Middle frontal gyrus (tissue), 1 donor: ENCODE measurements at regions not wholly inside any gene's neighbourhood (a gene's known extent, or its start where the extent isn't known, plus 50 kb on each side); places are given as distances from the start of the nearest gene placed in this dataset.

Experiments used
- DNase-seq: peaks from one replicate; pipeline ENCODE4 v3.0.0-alpha.2; 2015; ENCODE audit warnings: low spot score; ENCODE audit errors: extremely low spot score

DNA sequence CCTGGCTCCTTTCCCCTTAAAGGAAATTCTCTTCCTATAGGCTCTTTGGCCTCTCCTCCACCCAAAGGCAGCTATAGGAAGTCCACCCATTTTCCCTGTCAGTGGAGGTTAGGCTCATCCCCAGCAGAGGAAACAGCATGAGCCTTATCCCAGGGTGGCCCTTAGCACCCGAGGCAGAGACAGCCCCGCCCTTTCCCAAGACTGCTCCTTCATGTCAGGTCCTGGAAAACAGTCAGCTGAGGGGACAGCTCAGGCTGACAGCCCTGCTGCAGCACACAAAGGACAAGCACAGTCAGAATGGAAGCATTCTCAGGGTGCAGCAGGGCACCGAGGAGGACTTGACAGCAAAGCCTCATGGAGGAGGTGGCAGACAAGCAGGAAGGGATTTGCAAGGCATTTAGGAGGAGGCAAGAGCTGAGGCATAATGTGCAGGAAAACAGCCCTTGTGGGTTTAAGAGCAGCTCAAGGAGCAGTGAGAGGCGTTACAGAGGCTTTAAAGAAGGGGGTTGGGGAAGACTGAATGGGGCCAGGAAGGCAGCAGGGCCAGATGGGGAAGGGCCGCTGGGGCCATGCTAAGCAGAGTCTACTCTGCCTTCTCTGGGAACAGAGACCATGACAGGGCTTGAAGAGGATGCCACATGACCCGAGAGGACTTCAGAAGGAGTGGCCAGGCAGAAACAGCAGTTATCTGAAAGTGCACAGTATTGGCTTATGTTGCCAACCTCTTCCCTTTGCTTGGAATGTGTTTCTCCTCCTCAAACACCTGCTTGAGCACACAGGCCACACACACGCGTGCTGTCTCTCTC is 216.6 kb downstream of the SH3BP4 start:
- DNase-seq, result no peak

DNA sequence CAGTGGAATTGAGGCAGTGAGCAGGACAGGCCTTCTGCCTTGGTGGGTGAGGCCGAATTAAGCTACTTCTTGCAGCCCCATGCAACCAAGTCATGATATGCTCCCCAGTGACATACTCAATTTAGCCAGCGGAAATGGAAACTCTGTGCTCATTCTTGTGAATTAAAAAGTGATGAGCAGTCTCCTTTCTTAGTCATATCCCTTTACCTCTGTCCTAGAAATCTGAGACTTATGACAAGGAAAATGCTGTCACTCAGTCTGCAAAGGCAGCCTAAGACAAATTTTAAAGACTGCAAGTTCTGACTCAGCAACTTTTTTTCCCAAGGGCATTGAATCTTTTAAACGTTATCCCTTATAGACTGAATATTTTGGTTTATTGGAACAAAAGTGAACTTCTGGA is 218.2 kb downstream of the SH3BP4 start:
- DNase-seq, result no peak

DNA sequence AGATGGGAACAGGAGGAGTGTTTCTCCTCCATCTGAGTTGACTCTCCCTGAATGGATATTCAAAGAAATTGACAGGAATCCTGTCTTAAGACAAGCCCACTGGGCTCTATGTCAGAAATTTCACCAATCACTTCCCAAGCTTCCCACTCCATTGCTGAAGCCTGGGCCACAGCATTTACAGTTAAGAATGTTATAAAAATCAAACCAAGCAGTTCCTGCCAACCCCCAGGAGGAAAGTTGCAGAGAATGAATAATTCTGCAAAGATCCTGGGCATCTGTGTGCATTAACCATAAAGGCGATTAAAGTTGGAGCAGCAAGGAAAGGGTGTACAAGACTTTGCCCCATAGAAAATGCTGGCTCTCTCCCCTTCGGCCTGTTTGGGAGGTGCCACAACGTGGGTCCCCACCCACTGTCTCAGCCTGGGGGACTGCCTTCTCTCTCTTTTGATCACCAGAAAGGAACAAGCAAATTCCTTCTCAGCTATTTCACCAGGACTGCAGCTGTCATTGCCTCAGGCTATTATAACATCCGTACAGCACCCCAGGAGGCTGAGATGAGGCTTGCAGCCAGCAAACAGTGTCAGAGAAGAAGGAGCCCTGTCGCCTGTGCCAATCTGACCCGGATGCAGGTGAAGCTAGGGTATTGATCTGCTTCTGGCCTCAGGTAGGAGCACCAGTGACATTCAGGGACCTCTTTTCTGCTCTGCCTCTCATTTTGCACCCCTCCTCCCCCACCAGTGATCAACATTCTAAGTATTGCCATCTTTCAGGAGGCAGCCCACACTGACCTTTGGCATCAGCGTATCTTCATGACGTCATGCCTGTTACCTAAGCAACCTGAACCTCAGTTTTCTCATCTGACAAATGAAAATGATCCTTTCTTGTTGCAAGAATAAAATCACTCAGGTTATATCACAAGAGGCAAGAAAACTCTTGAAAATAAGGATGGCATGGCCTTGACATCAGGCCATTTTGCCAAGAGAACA is 219.0 kb downstream of the SH3BP4 start:
- DNase-seq, result no peak

DNA sequence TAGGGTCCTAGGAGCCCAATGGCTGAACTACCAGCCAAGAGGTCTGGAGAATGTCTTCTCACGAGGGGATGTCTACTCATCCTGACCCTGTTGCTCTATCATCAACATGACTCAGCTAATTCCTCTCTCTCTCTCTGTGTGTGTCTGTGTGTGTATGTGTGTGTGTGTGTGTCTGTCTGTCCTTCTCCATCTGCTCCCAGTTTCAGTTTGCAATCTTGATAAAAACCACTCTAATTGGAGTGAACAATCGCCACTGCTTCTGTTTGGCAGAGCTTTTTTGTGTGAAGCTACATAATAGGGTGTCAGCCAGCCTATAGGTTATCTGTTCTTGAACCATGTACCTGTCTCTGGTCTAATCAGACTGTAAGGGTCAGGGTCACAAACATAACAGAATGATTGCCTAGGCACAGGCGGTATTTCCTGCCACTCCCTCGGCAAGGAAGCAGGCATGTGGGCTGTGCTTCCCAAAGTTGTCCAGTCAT is 219.8 kb downstream of the SH3BP4 start:
- DNase-seq, result no peak

DNA sequence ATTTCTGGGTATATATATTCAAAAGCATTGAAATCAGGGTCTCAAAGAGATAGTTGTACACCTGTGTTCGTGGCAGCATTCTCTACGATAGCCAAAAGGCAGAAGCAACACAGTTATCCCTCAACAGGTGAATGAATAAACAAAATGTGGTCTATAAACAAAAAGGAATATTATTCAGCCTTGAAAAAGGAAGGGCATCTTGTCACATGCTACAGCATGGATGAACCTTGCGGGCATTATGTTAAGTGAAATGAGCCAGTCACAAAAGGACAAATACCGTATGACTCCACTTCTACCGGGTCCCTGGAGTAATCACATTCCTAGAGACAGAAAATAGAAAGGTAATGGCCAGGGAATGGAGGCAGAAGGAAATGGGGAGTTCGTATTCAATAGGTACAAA is 228.8 kb downstream of the SH3BP4 start:
- no peak for DNase-seq

DNA sequence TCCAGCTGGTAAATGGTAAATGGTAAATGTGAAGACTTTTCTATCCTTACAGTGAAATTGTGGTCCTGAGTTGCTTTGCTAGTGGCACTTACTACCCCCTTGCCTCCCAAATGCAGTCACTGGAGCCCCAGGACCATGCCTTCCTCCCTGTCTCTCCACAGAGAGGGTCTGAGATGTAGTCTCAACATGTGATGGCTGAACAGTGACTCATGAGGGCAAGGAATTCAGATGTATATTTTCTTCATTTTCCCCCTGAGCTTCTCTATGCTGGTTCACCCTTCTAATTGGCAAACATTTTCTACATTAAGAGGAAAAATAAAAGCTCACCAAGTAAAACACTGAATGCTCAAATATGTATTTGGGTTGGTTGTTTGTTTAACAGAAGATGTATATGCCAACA is 232.0 kb downstream of the SH3BP4 start:
- no peak for DNase-seq

DNA sequence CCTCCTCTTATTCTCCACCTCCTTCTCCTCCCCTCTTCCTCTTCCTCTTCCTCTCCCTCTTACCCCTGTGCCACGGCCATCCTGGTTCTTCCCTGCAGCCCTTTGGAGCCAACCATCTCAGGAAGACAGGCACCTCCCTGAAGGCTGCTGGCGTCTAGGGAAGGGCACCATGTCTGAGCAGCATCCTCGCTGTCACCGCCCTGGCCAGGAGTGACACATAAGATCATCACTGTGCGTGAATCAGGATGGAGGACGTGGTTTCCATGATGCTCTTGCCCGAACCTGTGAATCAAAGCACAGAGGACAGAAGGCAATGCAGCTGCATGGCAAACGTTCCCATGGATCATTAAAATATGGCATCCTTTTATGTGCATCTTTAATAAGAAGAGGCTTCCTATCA is 236.0 kb downstream of the SH3BP4 start:
- no peak for DNase-seq

DNA sequence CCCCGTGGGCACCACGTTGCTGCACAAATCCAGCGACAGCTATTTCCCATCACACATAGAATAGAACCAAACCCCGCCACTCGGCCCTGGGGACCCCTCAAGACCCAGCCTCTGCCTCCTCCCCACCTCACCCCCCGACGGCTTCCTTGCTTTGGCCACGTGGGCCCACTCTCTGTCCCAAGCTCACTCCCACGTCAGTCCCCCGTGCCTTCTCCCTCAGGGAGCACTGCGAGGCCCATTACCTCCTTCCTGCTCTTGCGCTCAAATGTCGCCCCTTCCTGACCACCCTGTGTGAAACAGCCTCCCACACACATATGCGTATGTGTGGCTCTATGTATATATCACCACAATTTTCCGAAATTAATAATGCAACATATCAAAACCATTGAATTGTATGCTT is 239.7 kb downstream of the SH3BP4 start:
- no peak for DNase-seq

DNA sequence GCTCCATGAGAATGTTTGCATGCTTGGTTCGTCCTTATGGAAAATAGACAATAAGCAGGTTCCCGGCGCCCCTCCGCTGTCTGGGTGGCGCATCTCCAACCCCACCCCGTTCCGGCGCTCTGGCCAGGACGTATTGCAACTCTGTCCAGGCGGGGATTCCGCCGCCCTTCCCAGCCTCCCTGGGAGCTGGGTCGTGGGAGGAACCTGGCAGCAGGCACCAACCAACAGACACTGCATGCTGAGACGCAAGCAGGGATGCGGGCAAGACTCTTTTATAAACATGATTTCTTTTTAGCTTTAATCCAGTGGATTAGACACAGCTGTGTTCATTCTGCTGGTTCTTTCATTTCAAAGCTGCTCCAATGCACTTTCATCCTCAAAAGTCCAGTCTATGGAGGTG is 240.2 kb downstream of the SH3BP4 start:
- DNase-seq, result no peak

DNA sequence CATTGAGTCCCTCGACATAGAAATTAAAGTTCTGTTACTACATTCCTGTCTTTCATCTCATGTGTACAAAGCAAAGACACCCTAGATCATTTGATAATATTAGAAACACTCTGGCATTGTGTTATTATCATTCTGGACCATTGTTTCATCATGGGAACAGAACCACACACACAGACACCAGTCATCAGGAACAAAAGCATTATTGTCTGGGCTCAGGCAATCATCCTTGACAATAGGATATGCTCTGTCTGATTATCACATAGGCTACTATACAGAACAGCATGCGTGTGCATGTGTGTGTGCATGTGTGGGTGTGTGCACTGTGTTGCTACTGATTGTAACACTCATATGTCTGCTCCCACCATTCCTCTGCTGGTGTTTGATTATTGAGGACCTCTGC is 242.5 kb downstream of the SH3BP4 start:
- no peak for DNase-seq

DNA sequence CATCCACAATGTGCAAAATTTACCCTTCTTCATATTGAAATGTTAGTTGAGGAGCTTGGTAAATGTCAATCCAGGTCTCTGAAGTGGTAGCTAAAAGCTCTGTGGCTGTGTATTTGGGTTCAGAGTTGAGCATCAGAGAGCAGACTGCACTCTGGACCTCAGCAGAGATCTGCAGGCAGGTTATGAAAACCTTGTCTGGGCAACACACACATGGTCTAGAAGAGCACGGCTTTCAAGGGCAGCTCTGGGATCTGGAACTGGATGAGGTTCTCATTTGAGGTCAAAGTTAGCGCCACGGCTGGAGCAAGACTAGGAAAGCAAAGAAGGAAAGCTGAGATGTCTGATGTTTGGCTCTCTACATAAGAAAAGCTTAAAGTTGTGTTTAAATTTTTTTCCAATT is 243.0 kb downstream of the SH3BP4 start:
- DNase-seq, result no peak

DNA sequence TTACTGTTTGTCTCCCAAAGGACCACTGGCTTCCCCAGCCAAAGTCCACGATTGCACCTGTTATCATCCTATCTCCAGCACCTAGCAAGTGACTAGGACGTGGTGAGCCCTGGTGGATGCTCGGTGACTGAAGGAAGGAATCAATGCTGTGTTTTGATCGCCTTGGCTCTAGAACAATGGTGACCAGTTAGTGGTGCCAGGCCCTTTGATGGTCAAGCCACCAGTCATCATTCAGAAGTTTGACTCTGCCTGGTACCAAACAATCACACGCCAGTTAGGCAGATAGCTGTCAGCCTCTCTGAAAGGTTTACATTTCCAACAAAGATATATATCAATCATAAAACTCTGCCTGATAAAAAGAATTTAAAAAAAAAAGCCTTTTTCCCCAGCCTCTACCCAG is 244.1 kb downstream of the SH3BP4 start:
- DNase-seq, result no peak

DNA sequence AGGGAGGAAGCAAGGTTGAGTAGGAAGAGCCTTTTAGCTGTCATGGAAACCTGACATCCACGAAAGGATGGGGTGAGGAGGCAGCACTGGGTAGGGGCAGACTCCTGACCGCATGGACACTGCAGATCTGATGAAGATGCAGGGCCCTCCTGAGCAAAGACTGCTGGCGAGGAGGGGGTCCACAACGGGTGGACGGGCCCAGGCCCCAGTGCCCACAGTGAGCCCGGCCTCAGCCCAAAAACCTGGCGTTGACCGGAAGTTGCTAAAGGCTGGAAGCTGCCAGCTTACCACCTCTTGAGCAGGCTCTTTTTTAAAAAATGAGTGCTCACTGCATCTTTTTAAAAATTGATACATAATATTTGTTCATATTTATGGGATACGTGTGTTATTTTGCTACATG is 247.3 kb downstream of the SH3BP4 start:
- no peak for DNase-seq

DNA sequence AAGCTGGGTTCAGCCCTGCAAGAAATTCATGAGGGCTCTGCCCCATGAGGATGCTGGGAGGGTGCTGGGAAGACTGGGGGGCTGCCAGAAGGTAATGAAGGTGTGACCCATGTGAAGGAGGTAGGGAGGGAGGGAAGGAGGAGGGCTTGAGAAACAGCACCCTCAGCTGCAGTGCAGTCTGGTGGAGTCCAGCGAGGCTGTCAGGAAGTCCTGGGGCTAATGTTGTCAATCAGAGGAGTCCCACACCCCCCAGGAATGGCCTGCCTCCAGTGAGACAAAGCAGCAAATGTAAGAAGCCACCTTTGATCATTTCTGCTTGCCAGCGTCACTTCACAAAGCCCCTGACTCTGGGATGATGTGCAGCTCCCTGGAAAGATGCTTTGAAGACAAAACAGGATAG is 248.4 kb downstream of the SH3BP4 start:
- no peak for DNase-seq

DNA sequence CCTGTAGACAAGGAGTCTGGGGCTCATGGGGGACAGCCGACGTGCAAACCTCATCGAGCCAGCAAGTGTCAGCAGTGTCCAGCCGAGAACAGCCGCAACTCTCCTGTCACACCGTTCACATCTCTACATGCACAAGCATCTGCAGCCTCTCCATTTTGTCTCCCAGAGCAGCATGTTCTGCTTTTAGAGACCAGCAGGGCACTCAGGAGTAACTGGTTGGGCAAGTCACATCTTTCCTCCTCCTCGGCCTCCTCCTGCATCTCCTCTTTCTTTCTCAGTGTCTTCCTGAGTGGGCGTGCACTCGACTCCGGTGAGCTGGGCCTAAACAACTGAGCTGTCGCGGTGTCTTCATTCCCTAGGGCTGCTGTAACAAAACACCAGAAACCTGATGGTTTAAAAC is 249.9 kb downstream of the SH3BP4 start:
- no peak for DNase-seq

DNA sequence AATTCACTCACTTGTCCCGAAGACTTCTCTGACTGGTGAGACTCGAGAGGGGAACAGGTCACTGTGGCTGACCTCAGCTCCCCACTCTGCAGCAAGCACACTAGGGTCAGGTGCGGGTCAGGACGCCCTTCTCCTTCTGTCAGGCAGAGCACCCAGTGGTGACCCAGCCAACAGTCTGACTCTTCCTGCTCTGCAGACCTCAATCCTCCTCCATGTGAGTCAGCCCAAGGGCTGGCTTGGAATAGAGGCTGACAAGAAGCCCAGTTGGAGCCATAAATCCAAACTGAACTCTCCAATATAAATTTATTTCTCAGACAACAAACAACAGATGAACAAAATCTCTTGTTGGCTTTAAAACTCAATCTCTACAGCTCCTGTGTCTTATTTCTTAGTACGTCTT is 253.1 kb downstream of the SH3BP4 start:
- DNase-seq, result no peak

DNA sequence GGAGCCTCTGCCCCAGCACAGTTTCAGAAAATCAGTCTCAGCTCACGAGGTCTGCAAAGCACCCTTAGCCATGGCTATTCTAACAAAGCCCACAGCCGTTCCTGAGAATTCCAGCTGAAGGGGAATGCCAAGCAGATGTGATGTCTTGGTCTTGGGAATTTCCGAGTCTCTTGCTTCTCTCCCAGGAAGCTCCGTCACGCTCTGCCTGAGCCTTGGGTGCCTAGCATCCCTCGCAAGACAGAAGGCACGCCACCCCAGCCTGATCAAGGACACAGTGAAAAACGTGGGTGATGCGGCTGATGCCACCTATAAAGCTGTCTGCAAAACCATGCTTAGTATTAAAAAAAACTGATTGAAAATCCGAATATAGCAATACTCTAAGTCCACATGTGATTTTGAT is 254.6 kb downstream of the SH3BP4 start:
- no peak for DNase-seq

DNA sequence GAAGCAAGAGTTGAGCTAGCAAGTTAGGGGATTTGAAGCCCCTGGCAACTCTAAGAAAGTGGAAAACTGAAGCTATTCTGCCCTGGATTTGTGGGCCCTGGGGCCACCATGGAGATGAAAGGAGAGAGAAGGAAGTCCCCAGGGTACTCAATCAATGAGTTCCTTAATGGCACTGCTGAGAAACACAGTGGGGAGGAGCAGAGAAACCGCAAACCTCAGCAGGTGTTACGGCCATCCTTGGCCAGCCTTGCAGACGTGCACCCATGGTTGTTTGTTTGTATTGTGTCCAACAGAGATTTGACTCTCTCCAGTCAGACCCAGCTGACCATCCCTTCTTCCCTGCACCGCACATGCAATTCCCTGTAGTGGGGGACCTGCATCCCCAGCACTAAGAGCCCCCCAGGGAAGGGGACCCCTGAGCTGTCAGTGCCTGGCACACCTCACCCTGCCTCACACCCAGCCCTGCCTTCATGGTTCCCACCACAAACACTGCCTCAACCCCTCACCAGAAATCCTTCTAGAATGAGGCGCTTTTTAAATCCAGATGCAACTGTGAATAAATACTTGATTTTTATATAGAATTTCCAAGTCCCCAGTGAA is 255.3 kb downstream of the SH3BP4 start:
- no peak for DNase-seq

DNA sequence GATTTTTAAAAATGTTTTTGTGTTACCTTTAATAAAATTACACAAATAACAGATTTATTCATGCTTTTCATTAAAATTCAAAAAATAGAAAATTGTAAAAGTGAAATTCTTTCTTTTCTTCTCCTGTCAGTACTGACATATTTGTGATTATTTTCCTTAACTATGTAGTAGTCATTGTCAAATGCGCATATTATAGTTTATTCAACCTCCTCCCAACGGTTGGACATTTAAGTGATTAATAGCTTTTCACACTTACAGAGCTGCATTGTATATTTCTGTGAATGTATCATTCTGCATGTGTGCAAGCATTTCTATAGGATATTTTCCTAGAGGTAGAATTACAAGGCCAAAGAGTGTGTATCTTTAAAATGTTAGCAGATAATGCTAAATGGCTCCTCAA is 259.2 kb downstream of the SH3BP4 start:
- DNase-seq, result no peak

DNA sequence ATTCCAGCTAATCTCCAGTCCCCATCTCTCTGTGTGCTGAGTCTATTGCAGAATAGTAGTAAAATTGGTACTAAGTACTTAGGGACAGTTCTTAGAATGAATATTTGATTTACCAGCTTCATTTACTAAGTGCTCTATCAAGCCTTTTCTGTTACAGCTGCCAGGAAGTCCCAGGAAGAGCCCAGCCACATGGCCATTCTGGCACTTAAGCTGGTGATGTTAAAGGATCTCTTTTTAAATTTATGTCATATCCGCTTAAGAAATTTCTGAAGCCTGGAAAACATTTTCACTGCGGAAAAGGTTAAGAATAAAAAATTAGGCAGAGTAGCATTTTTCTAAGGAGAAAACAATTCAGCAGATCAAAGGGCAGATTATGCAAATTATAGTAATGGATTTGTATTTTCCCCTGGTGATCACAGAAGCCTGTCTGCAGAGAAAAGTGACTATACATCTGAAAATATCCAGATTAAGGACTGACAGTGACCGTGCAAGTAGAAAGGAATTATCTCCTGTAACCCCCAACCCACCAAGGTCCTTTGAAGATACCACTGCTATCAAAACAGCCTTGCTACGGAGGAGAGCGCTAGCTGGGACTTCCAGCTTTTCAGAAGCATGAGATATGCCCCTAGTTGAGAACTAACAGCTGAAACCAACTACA is 260.8 kb downstream of the SH3BP4 start:
- DNase-seq, result no peak

DNA sequence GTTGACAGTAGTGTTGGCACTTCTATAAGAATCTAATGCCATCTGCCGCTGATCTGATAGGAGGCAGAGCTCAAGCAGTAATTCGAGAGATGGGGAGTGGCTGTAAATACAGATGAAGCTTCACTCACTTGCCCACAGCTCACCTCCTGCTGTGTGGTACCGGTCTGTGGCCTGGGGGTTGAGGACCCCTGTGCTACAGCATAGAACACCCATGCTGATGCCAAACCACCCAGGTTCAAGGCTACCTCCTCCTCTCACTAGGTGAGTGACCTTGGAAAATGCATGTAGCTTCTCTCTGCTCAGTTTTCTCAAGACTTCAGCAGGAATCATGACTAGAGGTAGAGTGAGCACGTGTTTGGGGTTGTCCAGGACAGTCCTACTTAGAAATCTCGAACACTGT is 263.4 kb downstream of the SH3BP4 start:
- DNase-seq, result no peak
